ENCODE measurements at regions not wholly inside any gene's neighbourhood (a gene's known extent, or its start where the extent isn't known, plus 50 kb on each side); places are given as distances from the start of the nearest gene placed in this dataset.

GRCh38 chr2:219832904-219833303 is 205.5 kb downstream of the SLC4A3 start:
- Histone ChIP-seq H3K27ac (no peak overlapping the region), H3K4me3 (no peak overlapping the region), H3K4me1 (no peaks in the 10 kb centered on the region), H3K27me3 (no peaks in the 10 kb centered on the region), H3K36me3 (no peaks in the 10 kb centered on the region), H3K9me3 (no peaks in the 10 kb centered on the region)
- no peak for TF ChIP-seq EP300 (IDR thresholded peaks at IDR 0.05; ENCODE audit: low read depth)
- no peak for TF ChIP-seq POLR2AphosphoS5 (IDR thresholded peaks at IDR 0.05)
- TF ChIP-seq, protein P1, sequence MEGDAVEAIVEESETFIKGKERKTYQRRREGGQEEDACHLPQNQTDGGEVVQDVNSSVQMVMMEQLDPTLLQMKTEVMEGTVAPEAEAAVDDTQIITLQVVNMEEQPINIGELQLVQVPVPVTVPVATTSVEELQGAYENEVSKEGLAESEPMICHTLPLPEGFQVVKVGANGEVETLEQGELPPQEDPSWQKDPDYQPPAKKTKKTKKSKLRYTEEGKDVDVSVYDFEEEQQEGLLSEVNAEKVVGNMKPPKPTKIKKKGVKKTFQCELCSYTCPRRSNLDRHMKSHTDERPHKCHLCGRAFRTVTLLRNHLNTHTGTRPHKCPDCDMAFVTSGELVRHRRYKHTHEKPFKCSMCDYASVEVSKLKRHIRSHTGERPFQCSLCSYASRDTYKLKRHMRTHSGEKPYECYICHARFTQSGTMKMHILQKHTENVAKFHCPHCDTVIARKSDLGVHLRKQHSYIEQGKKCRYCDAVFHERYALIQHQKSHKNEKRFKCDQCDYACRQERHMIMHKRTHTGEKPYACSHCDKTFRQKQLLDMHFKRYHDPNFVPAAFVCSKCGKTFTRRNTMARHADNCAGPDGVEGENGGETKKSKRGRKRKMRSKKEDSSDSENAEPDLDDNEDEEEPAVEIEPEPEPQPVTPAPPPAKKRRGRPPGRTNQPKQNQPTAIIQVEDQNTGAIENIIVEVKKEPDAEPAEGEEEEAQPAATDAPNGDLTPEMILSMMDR (IDR thresholded peaks at IDR 0.05) = no peak
- no peak for TF ChIP-seq POLR2A (IDR thresholded peaks at IDR 0.05)
- no peak for DNase-seq
- intact Hi-C loops (cut with DNase I; ENCODE audit: low total_unique reads) = no loop called here
- WGBS, 2 donors (ENCODE audit: low coverage in 1 of 2) = 60% methylated on average over 1 of the region's 1 CpG; no CpG with 5 or more reads in 1 of the 2 donors
- in situ Hi-C loops (cut with MboI; ENCODE audit: low pct_ligation_motif_present in 1 of 4, low pct_unique_long_range_greater_than_20kb in 1 of 4, low sequenced_read_pairs in 3 of 4) = no loop called here

GRCh38 chr2:219835493-219835892 is 208.1 kb downstream of the SLC4A3 start:
- TF ChIP-seq POLR2A (IDR thresholded peaks at IDR 0.05) = no peak
- no peak for TF ChIP-seq EP300 (IDR thresholded peaks at IDR 0.05; ENCODE audit: low read depth)
- TF ChIP-seq POLR2AphosphoS5 (IDR thresholded peaks at IDR 0.05) = no peak
- TF ChIP-seq, protein P1 (IDR thresholded peaks at IDR 0.05) = no peak
- H3K27ac ChIP-seq = no peak overlapping the region
- in situ Hi-C loops (cut with MboI; ENCODE audit: low pct_ligation_motif_present in 1 of 4, low pct_unique_long_range_greater_than_20kb in 1 of 4, low sequenced_read_pairs in 3 of 4) = no loop called here
- no peaks in the 10 kb centered on the region for H3K36me3 ChIP-seq
- WGBS, 2 donors (ENCODE audit: low coverage in 1 of 2) = 55 to 71% methylated on average over 3 of the region's 3 CpGs
- H3K27me3 ChIP-seq = no peaks in the 10 kb centered on the region
- DNase-seq = no peak
- H3K4me3 ChIP-seq = no peak overlapping the region
- H3K4me1 ChIP-seq = no peaks in the 10 kb centered on the region
- no peaks in the 10 kb centered on the region for H3K9me3 ChIP-seq
- intact Hi-C loops (cut with DNase I; ENCODE audit: low total_unique reads) = no loop called here

GRCh38 chr2:219836647-219837177 is 209.3 kb downstream of the SLC4A3 start:
- DNase-seq = no peak
- no peaks in the 10 kb centered on the region for H3K9me3 ChIP-seq
- TF ChIP-seq, protein P1 (IDR thresholded peaks at IDR 0.05) = peak in 1 of 5 experiments; percentile 19
- TF ChIP-seq EP300 (IDR thresholded peaks at IDR 0.05; ENCODE audit: low read depth) = no peak
- no peak overlapping the region for H3K4me3 ChIP-seq
- intact Hi-C loops (cut with DNase I; ENCODE audit: low total_unique reads) (no loop called here), in situ Hi-C loops (cut with MboI; ENCODE audit: low pct_ligation_motif_present in 1 of 4, low pct_unique_long_range_greater_than_20kb in 1 of 4, low sequenced_read_pairs in 3 of 4) (no loop called here)
- no peaks in the 10 kb centered on the region for H3K27me3 ChIP-seq
- 64 to 91% methylated on average over 4 of the region's 4 CpGs for WGBS, 2 donors (ENCODE audit: low coverage in 1 of 2)
- no peaks in the 10 kb centered on the region for H3K4me1 ChIP-seq
- no peak overlapping the region for H3K27ac ChIP-seq
- no peaks in the 10 kb centered on the region for H3K36me3 ChIP-seq

GRCh38 chr2:219844401-219845091 is 217.1 kb downstream of the SLC4A3 start:
- H3K9me3 ChIP-seq = no peaks in the 10 kb centered on the region
- H3K4me1 ChIP-seq = no peaks in the 10 kb centered on the region
- no peak overlapping the region for H3K27ac ChIP-seq
- TF ChIP-seq, protein P1 (IDR thresholded peaks at IDR 0.05) = no peak
- TF ChIP-seq POLR2A (IDR thresholded peaks at IDR 0.05) (no peak), EP300 (IDR thresholded peaks at IDR 0.05; ENCODE audit: low read depth) (no peak), POLR2AphosphoS5 (IDR thresholded peaks at IDR 0.05) (no peak)
- in situ Hi-C loops (cut with MboI; ENCODE audit: low pct_ligation_motif_present in 1 of 4, low pct_unique_long_range_greater_than_20kb in 1 of 4, low sequenced_read_pairs in 3 of 4) = no loop called here
- 44 to 51% methylated on average over 5 to 7 of the region's 7 CpGs for WGBS, 2 donors (ENCODE audit: low coverage in 1 of 2)
- H3K36me3 ChIP-seq = no peaks in the 10 kb centered on the region
- no peaks in the 10 kb centered on the region for H3K27me3 ChIP-seq
- intact Hi-C loops (cut with DNase I; ENCODE audit: low total_unique reads) = no loop called here
- H3K4me3 ChIP-seq = no peak overlapping the region
- DNase-seq = no peak

All from transverse colon (tissue), 4 donors.